Coronary artery (tissue), 2 donors: ENCODE measurements at regions not wholly inside any gene's neighbourhood (a gene's known extent, or its start where the extent isn't known, plus 50 kb on each side); places are given as distances from the start of the nearest gene placed in this dataset.

Source experiments
- DNase-seq: peaks from one replicate; pipeline ENCODE4 v3.0.0-alpha.2; 2017; ENCODE audit warnings: low spot score
- H3K27ac ChIP-seq, 2 donors: fragments of 200-600 bp; sonication (generic); one replicate each; pipeline ENCODE4 v1.5.1; 2016 to 2019
- H3K4me3 ChIP-seq: fragments of 200-600 bp; sonication (generic); 2 replicates; pipeline ENCODE4 v1.5.1; 2016; ENCODE audit warnings: mild to moderate bottlenecking, moderate library complexity
- TF ChIP-seq, protein P1 (sequence below): fragments of 200-600 bp; sonication (generic); IDR thresholded peaks from one replicate; pipeline ENCODE4 v1.5.1; 2019; ENCODE audit warnings: antibody characterized with exemption

DNA sequence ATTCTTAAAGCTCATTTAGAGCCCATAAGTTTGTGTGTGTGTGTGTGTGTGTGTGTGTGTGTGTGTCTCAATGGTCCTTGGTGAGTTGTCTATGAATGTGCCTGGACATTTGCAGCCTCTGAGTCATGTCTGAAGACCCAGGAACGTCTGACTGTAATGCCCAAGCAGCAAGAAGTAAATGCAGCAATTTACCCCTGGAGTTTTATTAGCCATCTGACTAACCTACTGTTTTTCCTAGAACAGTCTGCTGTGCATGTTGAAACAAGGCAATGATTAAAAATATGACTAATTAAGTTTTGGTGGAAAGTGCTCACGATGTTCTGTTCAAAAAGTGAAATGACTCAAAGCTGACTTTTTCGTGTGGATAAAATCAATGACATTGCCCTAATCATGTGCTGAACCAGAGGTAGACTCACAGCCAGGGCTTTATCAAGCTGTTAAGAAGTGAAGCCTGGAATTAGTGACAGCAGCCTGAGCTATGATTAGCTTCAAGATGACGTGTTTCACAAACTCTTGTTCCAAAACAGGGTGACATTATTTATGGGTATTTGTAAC lies 201.6 kb downstream of the CPE start:
- no peak for DNase-seq
- Histone ChIP-seq H3K4me3 (no peak overlapping the region), H3K27ac (no peak overlapping the region)
- TF ChIP-seq, protein P1, sequence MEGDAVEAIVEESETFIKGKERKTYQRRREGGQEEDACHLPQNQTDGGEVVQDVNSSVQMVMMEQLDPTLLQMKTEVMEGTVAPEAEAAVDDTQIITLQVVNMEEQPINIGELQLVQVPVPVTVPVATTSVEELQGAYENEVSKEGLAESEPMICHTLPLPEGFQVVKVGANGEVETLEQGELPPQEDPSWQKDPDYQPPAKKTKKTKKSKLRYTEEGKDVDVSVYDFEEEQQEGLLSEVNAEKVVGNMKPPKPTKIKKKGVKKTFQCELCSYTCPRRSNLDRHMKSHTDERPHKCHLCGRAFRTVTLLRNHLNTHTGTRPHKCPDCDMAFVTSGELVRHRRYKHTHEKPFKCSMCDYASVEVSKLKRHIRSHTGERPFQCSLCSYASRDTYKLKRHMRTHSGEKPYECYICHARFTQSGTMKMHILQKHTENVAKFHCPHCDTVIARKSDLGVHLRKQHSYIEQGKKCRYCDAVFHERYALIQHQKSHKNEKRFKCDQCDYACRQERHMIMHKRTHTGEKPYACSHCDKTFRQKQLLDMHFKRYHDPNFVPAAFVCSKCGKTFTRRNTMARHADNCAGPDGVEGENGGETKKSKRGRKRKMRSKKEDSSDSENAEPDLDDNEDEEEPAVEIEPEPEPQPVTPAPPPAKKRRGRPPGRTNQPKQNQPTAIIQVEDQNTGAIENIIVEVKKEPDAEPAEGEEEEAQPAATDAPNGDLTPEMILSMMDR, result no peak

DNA sequence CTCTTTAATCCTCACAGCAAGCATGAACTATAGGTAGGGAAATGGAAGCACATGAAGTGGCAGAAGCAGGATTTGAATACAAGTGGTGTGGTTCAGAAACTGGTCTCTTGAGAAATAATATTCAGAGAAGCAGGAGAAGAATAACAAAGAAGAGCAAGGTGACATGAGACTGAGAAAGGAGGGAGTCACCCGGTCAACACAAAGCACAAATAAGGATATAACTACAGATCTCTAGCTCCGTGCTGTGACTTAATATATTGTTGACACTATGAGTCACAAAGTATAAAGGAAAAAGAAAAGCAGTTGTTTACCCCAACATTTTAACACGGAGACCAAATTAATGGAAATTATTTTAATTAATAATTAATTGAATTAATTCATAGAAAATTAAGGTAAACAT lies 204.5 kb downstream of the CPE start:
- no peak overlapping the region for H3K4me3 ChIP-seq
- no peak for DNase-seq
- no peak overlapping the region for H3K27ac ChIP-seq
- TF ChIP-seq, protein P1, result no peak

DNA sequence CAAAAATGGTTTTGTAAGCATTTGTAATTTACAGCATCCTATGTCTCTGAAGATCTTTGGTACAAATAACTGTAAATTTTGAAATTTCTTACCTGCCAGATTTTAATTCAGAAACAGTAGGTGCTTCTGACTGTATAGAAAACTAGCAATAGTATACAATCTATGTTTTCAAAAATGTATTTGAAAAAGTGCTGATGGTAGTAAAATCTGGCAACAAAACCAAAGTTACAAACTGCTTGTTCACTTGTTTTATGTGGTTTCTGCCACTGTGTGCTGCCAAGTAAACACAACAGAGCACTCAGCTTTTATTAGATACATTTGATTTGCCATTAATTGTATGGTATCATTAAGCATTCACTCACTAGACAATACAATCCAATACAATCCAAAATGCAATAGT lies 206.1 kb downstream of the CPE start:
- H3K27ac ChIP-seq, result no peak overlapping the region
- TF ChIP-seq, protein P1, result no peak
- H3K4me3 ChIP-seq, result no peak overlapping the region
- no peak for DNase-seq

DNA sequence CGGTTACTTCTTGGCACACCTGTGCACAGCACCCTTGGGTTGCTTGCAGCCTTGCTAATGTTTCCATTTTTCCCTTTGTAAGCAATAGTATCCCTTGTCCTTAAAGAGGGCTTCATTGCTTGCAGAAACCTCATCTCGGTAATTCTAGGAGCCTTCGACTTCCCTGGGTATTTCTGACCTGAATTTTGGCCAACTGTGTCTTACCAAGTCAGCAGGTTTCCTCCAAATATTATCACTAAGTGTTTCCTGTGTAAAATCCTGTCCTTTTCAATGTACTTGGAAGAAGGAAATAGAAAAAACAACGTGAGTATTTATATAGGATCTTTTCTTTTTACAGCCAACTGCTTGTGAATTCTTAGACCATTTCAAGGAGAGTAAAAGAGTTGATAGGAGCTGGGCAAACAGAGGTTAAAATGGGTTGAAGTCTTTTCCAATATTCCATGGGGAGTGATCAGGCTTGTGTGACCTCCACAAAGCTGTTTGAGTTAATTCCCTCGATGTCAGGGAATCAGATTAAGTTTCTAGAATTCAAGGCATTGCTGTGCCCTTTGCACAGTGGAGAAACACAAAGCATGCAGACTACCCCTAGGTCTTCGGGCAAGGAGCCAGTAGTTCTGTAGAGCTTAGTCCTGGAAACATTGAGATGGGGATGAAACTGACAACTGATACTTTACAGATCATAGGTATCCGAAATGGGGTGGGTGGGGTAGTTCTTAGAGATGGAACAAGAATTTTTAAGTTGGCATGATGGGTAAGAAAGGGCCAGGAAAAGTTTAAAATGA lies 209.9 kb downstream of the CPE start:
- no peak for DNase-seq
- no peak overlapping the region for H3K27ac ChIP-seq
- TF ChIP-seq, protein P1, result no peak
- no peak overlapping the region for H3K4me3 ChIP-seq

DNA sequence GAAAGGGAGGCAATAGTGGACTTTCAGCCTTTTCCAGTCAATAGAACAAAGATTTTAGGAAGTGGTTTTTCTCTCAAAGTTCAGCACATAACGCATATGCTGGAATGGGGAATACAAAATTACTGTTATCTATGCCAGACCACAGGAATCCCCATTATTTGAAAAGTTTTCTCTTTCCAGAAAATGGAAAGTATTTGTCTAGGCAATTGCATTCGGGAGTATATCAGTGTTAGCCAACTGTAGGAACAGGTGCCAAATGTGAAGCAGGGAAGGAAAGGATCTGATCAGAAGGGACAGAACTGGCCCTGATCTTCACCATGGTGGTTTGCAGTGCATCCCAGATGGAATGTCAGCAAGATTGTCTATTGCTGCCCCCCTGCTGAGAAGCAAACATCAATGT lies 213.6 kb downstream of the CPE start:
- TF ChIP-seq, protein P1, result no peak
- no peak overlapping the region for H3K4me3 ChIP-seq
- H3K27ac ChIP-seq, result no peak overlapping the region
- DNase-seq, result no peak

DNA sequence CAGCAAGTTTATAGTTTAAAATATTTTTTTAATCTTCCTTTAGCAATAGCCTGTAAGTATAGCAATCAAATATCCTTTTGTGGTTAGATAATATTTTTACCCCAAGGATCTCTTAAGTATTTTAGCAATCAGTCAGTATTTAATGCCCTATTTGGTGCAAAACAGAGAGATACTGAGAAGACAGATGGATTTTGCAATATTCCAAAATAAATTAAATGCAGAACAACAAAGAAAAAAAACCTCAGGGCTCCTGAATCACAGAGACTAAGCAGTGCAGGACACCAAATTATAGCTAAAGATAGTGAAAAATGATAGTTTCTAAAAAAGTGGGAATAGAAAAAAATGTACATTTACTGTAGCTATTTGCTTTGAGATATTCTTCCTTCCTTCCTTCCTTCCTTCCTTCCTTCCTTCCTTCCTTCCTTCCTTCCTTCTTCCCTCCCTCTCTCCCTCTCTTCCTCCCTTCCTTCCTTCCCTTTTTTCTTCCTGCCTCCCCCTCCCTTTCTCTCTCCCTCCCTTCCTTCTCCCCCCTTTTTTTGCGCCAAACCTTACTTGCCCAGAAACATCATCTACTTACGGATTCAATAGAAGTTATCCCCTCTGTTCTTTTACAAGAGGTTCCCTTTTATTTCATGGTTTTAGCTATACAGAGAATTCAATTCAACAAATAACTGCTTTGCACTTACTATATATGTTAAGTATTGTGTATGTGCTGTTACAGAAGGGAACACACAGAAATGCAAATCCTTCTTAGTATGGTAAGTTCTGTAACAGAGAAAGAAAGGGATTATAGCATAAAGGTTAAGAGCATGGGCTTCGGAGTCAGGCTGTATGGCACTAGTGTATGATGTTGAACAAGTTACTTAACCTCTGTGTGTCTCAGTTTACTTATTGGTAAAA lies 219.0 kb downstream of the CPE start:
- Histone ChIP-seq H3K27ac (no peak overlapping the region), H3K4me3 (no peak overlapping the region)
- TF ChIP-seq, protein P1, result no peak
- no peak for DNase-seq
